CD4-positive, alpha-beta T cell treated with Interleukin-4 for 1 hour (primary cell): ENCODE measurements at regions not wholly inside any gene's neighbourhood (a gene's known extent, or its start where the extent isn't known, plus 50 kb on each side); places are given as distances from the start of the nearest gene placed in this dataset.

Source experiments
- DNase-seq, 2 donors: peaks; one replicate each; pipeline ENCODE4 v3.0.0-alpha.2; 2020 to 2022

DNA sequence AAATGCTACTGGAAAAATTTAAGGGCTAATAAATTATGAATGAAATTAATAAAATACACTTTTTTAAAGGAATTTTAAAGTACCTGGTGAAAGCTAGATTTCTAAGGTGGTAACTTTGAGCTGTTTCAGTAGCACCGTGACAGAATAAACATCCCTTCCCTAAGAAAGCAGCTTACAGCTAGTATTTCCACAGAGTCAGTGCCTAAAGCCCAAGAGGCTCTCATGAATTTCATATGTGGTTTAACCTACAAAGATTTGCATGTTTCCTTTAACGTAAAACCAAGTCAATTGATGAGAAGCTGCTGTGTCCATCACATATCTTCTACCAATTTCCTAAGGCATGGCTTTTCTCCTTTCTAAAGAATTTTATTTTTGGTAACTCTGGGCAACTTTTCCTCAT lies 56.8 kb downstream of the IFNG start:
- no peak for DNase-seq

DNA sequence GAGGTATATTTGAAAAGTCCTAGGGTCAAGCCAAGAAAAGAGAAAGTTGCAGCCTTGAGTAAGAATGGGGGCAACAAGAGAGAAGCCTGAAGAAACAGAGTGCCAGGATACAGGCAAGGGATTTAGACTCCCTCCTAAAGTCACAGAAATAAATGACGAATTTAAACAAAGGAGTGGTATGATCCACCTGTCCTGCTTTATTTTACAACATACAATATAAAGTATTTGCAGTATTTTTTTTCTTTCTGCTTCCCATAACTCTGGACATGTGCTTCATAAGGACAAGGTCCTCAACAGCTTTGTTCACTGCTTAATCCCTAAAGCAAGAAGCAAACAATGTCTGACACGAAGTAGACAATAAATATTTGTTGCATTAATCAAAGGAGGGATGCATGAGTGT lies 57.4 kb downstream of the IFNG start:
- DNase-seq, result no peak

GRCh38 chr12:68100241-68100640 lies 59.3 kb downstream of the IFNG start:
- no peak for DNase-seq

DNA sequence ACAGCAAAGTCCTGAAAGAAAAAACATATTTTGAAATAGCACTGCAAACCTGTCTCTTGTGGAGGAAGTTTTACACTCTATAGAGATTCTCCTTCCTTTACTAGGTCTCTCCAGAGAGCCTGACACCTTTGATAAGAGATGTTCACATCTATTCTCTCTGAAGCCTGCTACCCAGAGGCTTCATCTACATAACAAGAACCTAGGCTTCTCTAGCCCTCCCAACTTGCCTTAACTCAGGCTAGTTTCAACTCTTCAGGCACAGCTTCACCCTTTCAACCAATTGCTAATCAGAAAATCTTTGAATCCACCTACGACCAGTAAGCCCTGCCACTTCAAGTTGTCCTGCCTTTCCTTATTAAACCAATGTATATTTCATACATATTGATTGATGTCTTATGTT lies 60.6 kb downstream of the IFNG start:
- no peak for DNase-seq

DNA sequence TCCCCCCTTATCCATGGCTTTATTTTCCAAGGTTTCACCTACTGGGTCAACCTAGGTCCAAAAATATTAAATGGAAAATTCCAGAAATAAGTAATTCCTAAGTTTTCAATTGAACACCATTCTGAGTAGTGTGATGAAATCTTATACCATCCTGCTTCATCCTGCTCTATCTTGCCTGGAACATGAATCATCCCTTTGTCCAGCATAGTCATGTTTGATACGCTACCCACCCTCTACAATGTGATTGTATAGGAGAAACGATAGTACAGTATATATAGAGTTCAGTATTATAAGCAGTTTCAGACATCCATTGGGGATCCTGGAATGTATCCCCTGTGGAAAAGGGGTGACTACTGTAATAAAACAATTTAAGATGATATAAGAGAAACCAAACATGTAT lies 62.2 kb downstream of the IFNG start:
- no peak for DNase-seq

DNA sequence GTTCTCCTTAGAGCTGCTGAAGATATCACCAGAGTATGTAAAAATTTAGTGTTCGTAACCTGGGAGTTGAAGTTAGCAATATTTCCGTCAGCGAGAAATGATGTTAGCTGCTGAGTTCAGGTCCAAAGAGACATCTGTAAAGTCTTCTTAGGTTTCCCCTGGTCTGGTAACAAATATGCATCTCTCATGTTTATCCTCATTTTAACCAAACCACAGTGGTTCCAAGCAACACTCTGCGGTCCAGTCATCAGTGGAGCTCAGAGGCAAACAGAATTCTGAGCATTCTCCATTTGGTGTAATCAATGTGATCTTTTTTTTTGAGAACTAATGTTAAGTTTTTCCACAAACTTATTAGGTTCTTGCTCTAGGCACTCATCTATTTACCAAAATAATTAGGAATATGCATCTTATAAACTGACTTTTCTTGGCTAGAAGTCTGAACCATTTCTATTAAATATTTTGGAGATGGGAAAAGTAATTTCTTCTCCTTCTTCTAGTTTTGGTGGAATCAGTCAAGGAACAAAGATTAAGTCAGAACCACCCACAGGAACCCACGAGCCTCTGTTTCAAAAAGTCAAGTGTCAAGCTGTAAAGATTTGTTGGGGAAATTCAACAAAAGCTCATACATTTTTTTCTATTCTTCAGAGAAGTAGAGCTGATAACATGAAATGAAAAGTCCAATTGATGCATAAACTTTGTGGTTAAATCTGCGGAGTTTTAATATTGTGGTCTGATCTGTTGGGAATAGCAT lies 64.7 kb downstream of the IFNG start:
- DNase-seq, result no peak

- no peak for DNase-seq
Observed at GRCh38 chr12:68094195-68094594, 65.3 kb downstream of the IFNG start.

DNA sequence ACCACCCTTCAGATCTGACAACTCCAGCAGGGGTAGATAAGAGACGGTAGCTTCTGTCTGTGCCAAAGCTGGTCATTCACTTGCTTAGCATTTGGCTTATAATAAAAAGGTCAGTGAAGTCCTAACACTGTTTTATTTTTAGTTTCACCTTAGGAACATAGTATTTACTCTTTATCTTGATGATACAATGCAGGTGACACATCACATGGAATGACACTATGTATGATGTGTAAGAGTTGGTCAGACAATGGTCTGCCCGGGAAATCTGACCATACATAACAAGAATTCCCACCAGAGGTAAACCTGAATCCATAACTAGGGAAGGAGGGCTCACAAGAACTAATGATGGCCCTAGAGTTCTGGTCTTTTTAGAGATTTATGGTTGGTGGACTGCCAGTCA lies 66.6 kb downstream of the IFNG start:
- no peak for DNase-seq

GRCh38 chr12:68089101-68089500 lies 70.4 kb downstream of the IFNG start:
- DNase-seq, result no peak

DNA sequence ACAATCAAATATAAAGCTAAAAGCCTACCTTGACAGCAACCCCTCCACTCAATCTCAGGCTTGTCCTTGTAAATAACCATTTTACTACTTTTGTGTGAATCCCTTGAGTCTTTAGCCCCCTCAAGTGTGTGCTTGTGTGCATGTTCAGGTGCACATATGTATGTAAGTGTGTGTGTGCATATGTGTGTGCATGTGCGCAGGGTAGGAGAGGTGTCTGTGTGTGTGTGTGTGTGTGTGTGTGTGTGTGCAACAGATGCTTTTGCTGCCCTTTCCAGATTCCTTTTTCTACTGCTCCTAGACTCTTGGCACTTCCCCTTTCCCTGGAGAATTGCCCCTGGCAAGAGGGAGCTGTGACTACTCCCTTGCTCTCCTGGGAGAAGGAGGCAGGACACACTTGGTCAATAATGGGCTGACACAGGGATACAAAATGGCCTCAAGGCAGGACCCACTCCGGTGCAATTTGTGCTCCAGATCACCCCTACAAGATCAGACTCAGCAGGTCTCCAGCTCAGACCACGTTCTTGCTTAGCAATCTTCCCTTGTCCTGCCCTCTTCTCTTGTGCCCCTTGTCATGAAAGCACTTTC lies 73.4 kb downstream of the IFNG start:
- no peak for DNase-seq

GRCh38 chr12:68081561-68081960 lies 78.0 kb downstream of the IFNG start:
- no peak for DNase-seq

- DNase-seq, result peak in 1 of 2 donors; percentile 44
Observed at GRCh38 chr12:68080577-68080976, 79.0 kb downstream of the IFNG start.

DNA sequence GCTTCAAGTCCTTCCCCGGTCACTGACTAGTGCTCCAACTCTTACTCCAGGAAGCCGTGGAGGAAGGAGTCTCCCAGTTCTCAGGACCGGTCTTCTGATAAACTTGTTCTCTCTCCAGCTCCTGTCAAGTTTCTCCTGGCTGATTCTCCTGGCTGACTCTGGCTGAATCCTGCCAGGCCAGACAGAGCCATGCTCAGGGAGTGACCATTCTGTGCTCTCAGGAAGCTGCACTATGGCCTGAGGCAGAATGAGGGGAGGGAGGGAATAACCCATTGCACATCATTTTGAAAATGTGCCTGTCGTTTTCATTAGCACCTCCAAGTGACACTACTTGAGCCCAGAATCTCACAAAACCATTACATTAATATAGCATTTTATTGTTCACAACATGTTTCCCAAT lies 80.8 kb downstream of the IFNG start:
- no peak for DNase-seq

- DNase-seq, result no peak
Observed at GRCh38 chr12:68075416-68075815, 84.1 kb downstream of the IFNG start.

GRCh38 chr12:68074306-68075027 lies 85.1 kb downstream of the IFNG start:
- DNase-seq, result no peak

DNA sequence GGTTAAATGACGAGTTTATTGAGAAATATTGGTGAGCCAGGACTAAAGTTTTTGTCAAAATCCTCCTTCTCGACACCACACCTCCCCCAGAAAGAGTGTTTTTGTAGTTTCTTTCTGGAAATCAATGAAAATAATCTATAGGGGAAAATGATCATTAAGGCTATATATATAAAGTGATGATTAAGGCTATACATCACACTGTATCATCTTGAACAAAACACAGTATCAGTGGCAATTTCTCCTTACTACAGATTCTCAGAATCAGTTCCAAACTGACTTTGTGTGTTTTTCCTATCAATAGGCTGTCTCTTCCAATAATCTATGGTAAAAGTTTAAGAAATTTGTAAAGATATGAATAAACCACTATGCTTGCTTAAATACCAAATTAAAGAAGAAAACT lies 81.7 kb downstream of the IFNG-AS1 start:
- no peak for DNase-seq
